Neural cell (in vitro differentiated cells): ENCODE measurements at regions not wholly inside any gene's neighbourhood (a gene's known extent, or its start where the extent isn't known, plus 50 kb on each side); places are given as distances from the start of the nearest gene placed in this dataset.

Experiments used
- H2AFZ ChIP-seq: fragments of 200-600, 300-800 bp; sonication (generic), shearing (Covaris generic); 2 replicates; pipeline ENCODE4 v1.6.0; 2014; ENCODE audit warnings: low read depth, mild to moderate bottlenecking, antibody characterized with exemption, low read length, moderate library complexity
- H3F3A ChIP-seq: fragments of 200-600 bp; shearing (Covaris generic); 2 replicates; pipeline ENCODE4 v1.6.1; 2016; ENCODE audit warnings: mild to moderate bottlenecking, moderate library complexity, mixed read lengths, antibody characterized with exemption, low read length; ENCODE audit not compliant: insufficient read depth, poor library complexity, severe bottlenecking
- H3K27ac ChIP-seq: fragments of 200-600, 300-800 bp; sonication (generic), shearing (Covaris generic); 2 replicates; pipeline ENCODE4 v1.5.1; 2014; ENCODE audit warnings: mild to moderate bottlenecking, low read length, moderate library complexity
- H3K27me3 ChIP-seq: fragments of 300-800, 200-600 bp; sonication (generic), shearing (Covaris generic); 2 replicates; pipeline ENCODE4 v1.6.0; 2014; ENCODE audit warnings: mild to moderate bottlenecking, low read depth, low read length, moderate library complexity; ENCODE audit not compliant: insufficient read depth
- H3K36me3 ChIP-seq: fragments of 300-800, 200-600 bp; sonication (generic), shearing (Covaris generic); 2 replicates; pipeline ENCODE4 v1.5.1; 2014; ENCODE audit warnings: mild to moderate bottlenecking, antibody characterized with exemption, low read length, moderate library complexity; ENCODE audit not compliant: insufficient read depth
- H3K4me2 ChIP-seq: fragments of 300-800, 200-600 bp; sonication (generic), shearing (Covaris generic); 2 replicates; pipeline ENCODE4 v1.6.0; 2014; ENCODE audit warnings: mild to moderate bottlenecking, low read length
- H3K4me3 ChIP-seq: fragments of 300-800, 200-600 bp; sonication (generic), shearing (Covaris generic); 2 replicates; pipeline ENCODE4 v1.5.1; 2014; ENCODE audit warnings: mild to moderate bottlenecking, low read length, moderate library complexity
- H3K79me2 ChIP-seq: fragments of 200-600 bp; shearing (Covaris generic); replicated peaks from 2 replicates; pipeline ENCODE4 v1.6.0; 2014; ENCODE audit warnings: mild to moderate bottlenecking, low read length, moderate library complexity; ENCODE audit not compliant: insufficient read depth
- H3K9ac ChIP-seq: fragments of 300-800, 200-600 bp; sonication (generic), shearing (Covaris generic); 2 replicates; pipeline ENCODE4 v1.6.1; 2016; ENCODE audit warnings: mild to moderate bottlenecking, low read length, mixed read lengths
- H3K9me2 ChIP-seq: fragments of 200-600 bp; shearing (Covaris generic); 2 replicates; pipeline ENCODE4 v1.6.1; 2016; ENCODE audit warnings: mild to moderate bottlenecking, low read length, mixed read lengths; ENCODE audit not compliant: insufficient read depth
- H3K9me3 ChIP-seq: fragments of 200-600, 300-800 bp; sonication (generic), shearing (Covaris generic); 2 replicates; pipeline ENCODE4 v1.6.1; 2016; ENCODE audit warnings: mild to moderate bottlenecking, mixed run types, low read length, moderate library complexity, mixed read lengths
- H4K20me1 ChIP-seq: fragments of 200-600 bp; shearing (Covaris generic); 2 replicates; pipeline ENCODE4 v1.6.1; 2016; ENCODE audit warnings: mild to moderate bottlenecking, mixed run types; ENCODE audit not compliant: insufficient read depth
- EP300 ChIP-seq: fragments of 450-650 bp; conservative IDR thresholded peaks from 2 replicates; pipeline ENCODE4 v1.6.1; 2014; ENCODE audit warnings: antibody characterized with exemption, mild to moderate bottlenecking, moderate library complexity; ENCODE audit not compliant: poor library complexity, severe bottlenecking
- EZH2 ChIP-seq: fragments of 200-600, 300-800 bp; shearing (Covaris generic), sonication (generic); IDR thresholded peaks from 2 replicates; pipeline ENCODE4 v1.6.1; 2014; ENCODE audit warnings: antibody characterized with exemption, low read length, borderline replicate concordance, mild to moderate bottlenecking; ENCODE audit not compliant: insufficient read depth, poor library complexity, severe bottlenecking
- MXI1 ChIP-seq: fragments of 450-650 bp; conservative IDR thresholded peaks from 2 replicates; pipeline ENCODE4 v1.6.1; 2014; ENCODE audit warnings: antibody characterized with exemption, mild to moderate bottlenecking; ENCODE audit not compliant: poor library complexity, severe bottlenecking
- POLR2AphosphoS5 ChIP-seq: IDR thresholded peaks from 2 replicates; pipeline ENCODE4 v1.6.1; 2012
- RAD21 ChIP-seq: fragments of 450-650 bp; conservative IDR thresholded peaks from 2 replicates; pipeline ENCODE4 v1.6.1; 2014; ENCODE audit warnings: antibody characterized with exemption, mild to moderate bottlenecking, moderate library complexity
- SMC3 ChIP-seq: fragments of 450-650 bp; conservative IDR thresholded peaks from 2 replicates; pipeline ENCODE4 v1.6.1; 2014; ENCODE audit warnings: antibody characterized with exemption, mild to moderate bottlenecking, moderate library complexity; ENCODE audit not compliant: poor library complexity
- TAF1 ChIP-seq: IDR thresholded peaks from 2 replicates; pipeline ENCODE4 v1.6.1; 2012; ENCODE audit warnings: low read depth
- TF ChIP-seq, protein P1 (sequence below): IDR thresholded peaks from 2 replicates; pipeline ENCODE4 v1.6.1; 2012; ENCODE audit warnings: borderline replicate concordance
- TF ChIP-seq, protein P2 (sequence below): fragments of 450-650 bp; IDR thresholded peaks from 2 replicates; pipeline ENCODE4 v1.5.1; 2014; ENCODE audit warnings: antibody characterized with exemption, mild to moderate bottlenecking, moderate library complexity; ENCODE audit not compliant: poor library complexity, severe bottlenecking

DNA sequence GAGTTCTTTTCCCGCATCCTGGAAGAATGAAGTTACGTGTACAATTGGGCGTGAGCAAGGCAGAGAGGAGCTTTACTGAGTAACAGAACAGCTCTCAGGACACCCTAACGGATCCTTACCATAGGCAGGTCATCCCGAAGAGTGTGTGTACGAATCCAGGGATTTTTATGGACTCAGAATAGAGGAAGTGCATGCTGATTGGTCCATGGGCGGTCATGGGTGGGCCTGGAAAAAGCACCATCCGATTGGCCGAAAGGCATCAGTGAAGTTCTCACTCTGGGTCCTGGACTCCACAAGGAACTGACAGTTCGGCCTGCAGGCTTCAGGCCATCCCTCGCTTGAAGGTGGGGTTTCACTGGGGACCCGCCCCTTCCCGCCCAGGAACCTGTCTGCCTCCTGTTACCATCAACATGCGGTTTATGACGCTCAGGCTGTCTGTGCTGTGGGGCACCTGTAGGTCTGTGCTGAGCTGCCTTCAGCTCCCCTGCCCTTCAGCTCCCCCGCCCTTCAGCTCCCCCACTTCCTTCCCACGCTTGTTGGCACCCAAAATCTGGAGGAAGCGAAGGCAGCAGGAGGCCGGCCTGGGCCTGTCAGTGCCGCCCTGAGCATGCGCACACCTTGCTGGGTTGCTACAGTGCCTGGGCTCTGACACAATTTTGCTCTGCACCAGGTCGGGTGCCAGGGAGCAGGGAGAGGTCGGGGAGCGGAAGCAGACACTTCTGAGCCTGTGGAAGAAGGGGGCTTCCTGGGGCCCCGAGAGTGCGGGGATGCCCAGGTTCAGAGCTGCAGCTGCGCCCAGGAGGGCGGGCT, 57.9 kb upstream of the MANEA start:
- H3K9me3 ChIP-seq = no peaks in the 10 kb centered on the region
- H3K4me3 ChIP-seq = no peak overlapping the region
- no peak overlapping the region for H3K27ac ChIP-seq
- no peak for TF ChIP-seq EZH2
- TF ChIP-seq RAD21 = no peak
- TF ChIP-seq MXI1 = no peak
- no peak for TF ChIP-seq SMC3
- TF ChIP-seq EP300 = no peak
- TF ChIP-seq POLR2AphosphoS5 = no peak
- TF ChIP-seq, protein P1, sequence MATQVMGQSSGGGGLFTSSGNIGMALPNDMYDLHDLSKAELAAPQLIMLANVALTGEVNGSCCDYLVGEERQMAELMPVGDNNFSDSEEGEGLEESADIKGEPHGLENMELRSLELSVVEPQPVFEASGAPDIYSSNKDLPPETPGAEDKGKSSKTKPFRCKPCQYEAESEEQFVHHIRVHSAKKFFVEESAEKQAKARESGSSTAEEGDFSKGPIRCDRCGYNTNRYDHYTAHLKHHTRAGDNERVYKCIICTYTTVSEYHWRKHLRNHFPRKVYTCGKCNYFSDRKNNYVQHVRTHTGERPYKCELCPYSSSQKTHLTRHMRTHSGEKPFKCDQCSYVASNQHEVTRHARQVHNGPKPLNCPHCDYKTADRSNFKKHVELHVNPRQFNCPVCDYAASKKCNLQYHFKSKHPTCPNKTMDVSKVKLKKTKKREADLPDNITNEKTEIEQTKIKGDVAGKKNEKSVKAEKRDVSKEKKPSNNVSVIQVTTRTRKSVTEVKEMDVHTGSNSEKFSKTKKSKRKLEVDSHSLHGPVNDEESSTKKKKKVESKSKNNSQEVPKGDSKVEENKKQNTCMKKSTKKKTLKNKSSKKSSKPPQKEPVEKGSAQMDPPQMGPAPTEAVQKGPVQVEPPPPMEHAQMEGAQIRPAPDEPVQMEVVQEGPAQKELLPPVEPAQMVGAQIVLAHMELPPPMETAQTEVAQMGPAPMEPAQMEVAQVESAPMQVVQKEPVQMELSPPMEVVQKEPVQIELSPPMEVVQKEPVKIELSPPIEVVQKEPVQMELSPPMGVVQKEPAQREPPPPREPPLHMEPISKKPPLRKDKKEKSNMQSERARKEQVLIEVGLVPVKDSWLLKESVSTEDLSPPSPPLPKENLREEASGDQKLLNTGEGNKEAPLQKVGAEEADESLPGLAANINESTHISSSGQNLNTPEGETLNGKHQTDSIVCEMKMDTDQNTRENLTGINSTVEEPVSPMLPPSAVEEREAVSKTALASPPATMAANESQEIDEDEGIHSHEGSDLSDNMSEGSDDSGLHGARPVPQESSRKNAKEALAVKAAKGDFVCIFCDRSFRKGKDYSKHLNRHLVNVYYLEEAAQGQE = no peak
- TF ChIP-seq TAF1 = no peak
- TF ChIP-seq, protein P2, sequence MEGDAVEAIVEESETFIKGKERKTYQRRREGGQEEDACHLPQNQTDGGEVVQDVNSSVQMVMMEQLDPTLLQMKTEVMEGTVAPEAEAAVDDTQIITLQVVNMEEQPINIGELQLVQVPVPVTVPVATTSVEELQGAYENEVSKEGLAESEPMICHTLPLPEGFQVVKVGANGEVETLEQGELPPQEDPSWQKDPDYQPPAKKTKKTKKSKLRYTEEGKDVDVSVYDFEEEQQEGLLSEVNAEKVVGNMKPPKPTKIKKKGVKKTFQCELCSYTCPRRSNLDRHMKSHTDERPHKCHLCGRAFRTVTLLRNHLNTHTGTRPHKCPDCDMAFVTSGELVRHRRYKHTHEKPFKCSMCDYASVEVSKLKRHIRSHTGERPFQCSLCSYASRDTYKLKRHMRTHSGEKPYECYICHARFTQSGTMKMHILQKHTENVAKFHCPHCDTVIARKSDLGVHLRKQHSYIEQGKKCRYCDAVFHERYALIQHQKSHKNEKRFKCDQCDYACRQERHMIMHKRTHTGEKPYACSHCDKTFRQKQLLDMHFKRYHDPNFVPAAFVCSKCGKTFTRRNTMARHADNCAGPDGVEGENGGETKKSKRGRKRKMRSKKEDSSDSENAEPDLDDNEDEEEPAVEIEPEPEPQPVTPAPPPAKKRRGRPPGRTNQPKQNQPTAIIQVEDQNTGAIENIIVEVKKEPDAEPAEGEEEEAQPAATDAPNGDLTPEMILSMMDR = no peak
- H2AFZ ChIP-seq = no peak overlapping the region
- H3K4me2 ChIP-seq = no peak overlapping the region
- no peaks in the 10 kb centered on the region for H3F3A ChIP-seq
- no peaks in the 10 kb centered on the region for H3K79me2 ChIP-seq
- H3K27me3 ChIP-seq = no peaks in the 10 kb centered on the region
- H3K9ac ChIP-seq = no peak overlapping the region
- H4K20me1 ChIP-seq = no peaks in the 10 kb centered on the region
- H3K36me3 ChIP-seq = no peaks in the 10 kb centered on the region
- no peaks in the 10 kb centered on the region for H3K9me2 ChIP-seq

DNA sequence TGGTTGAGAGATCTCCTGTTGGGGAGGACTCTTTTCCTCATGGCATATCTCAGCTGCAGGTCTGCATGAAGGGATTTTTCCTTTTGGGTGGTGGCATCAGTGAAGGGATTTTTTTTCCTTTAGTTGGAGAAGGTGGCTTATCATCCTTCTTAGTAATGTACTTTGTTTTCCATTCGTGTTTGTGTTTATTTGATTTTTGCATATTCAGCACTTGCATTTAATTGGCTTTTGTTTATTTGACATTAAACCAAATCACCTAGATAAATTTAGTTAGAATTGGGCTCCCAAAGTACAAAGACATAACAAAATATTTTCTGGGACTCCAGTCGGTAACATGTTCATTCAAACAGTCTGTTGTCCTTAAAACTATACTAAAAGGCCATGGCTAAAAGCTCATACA, 56.2 kb upstream of the MANEA start:
- Histone ChIP-seq H3F3A (no peaks in the 10 kb centered on the region), H3K79me2 (no peaks in the 10 kb centered on the region), H4K20me1 (no peaks in the 10 kb centered on the region), H3K36me3 (no peaks in the 10 kb centered on the region), H2AFZ (no peak overlapping the region), H3K4me3 (no peak overlapping the region), H3K9me3 (no peaks in the 10 kb centered on the region), H3K4me2 (no peak overlapping the region), H3K27ac (no peak overlapping the region), H3K27me3 (no peaks in the 10 kb centered on the region), H3K9ac (no peak overlapping the region), H3K9me2 (no peaks in the 10 kb centered on the region)
- TF ChIP-seq EP300 (no peak), EZH2 (no peak), RAD21 (no peak), SMC3 (no peak), POLR2AphosphoS5 (no peak), MXI1 (no peak), TAF1 (no peak)
- TF ChIP-seq, protein P1 = no peak
- TF ChIP-seq, protein P2 = no peak
